Heart left ventricle (tissue), 16 donors: ENCODE measurements at regions not wholly inside any gene's neighbourhood (a gene's known extent, or its start where the extent isn't known, plus 50 kb on each side); places are given as distances from the start of the nearest gene placed in this dataset.

ENCODE experiments used
- ATAC-seq, 4 donors: fragments of 200-7000 bp; cut with Tn5 transposase; one replicate each; pipeline ENCODE4 v1.9.1; 2020 to 2022; ENCODE audit warnings: moderate library complexity in 4 of 4, mild to moderate bottlenecking in 3 of 4, moderate number of reproducible peaks in 1 of 4
- DNase-seq, 5 donors: peaks; one replicate each; pipeline ENCODE4 v3.0.0-alpha.2; 2020
- H3K27ac ChIP-seq, 12 donors: fragments of 200-600 bp; sonication (generic) in 4 of 12; one replicate each; pipeline versions ENCODE4 v1.5.0 to v1.8.0; 2016 to 2022; ENCODE audit warnings: mild to moderate bottlenecking in 2 of 12
- H3K27me3 ChIP-seq, 9 donors: fragments of 200-600 bp; sonication (generic) in 2 of 9; one replicate each; pipeline versions ENCODE4 v1.5.1 to v1.8.0; 2016 to 2022; ENCODE audit warnings: mild to moderate bottlenecking in 3 of 9
- H3K36me3 ChIP-seq, 9 donors: fragments of 200-600 bp; sonication (generic) in 2 of 9; one replicate each; pipeline versions ENCODE4 v1.5.0 to v1.8.0; 2018 to 2022; ENCODE audit warnings: mild to moderate bottlenecking in 2 of 9
- H3K4me1 ChIP-seq, 12 donors: fragments of 200-600 bp; sonication (generic) in 4 of 12; one replicate each; pipeline versions ENCODE4 v1.5.0 to v1.8.0; 2016 to 2022; ENCODE audit warnings: mild to moderate bottlenecking in 3 of 12
- H3K4me3 ChIP-seq, 12 donors: fragments of 200-600 bp; sonication (generic) in 4 of 12; one replicate each; pipeline versions ENCODE4 v1.5.0 to v1.8.0; 2017 to 2022; ENCODE audit warnings: mild to moderate bottlenecking in 9 of 12, moderate library complexity in 4 of 12
- H3K9me3 ChIP-seq, 12 donors: fragments of 200-600 bp; sonication (generic) in 4 of 12; one replicate each; pipeline versions ENCODE4 v1.5.0 to v1.8.0; 2016 to 2022; ENCODE audit warnings: mild to moderate bottlenecking in 1 of 12
- POLR2A ChIP-seq, 2 donors: fragments of 450-650 bp; IDR thresholded peaks; one replicate each; pipeline ENCODE4 v1.6.1; 2017; ENCODE audit warnings: antibody characterized with exemption in 2 of 2, mild to moderate bottlenecking in 2 of 2, moderate library complexity in 2 of 2
- WGBS, 4 donors: extraction: QIAGEN DNeasy Blood & Tissue Kit in 2 of 4; methylation state at CpG; one replicate each; pipeline versions ENCODE4 v1.1.5 to v1.1.7; 2013 to 2018; 5-methylcytosine and 5-hydroxymethylcytosine counted together
- intact Hi-C, 10 donors: fragments of 100-400 bp; cut with DNase I; formaldehyde crosslinking; loops; one replicate each; pipeline versions ENCODE4 v1.11.1 to v1.14.2; 2022
- TF ChIP-seq, protein P1 (sequence below), 12 donors: fragments of 200-600 bp; sonication (generic) in 4 of 12; IDR thresholded peaks; one replicate each; pipeline versions ENCODE4 v1.5.0 to v1.8.0; 2018 to 2022; ENCODE audit warnings: antibody characterized with exemption in 12 of 12, mild to moderate bottlenecking in 5 of 12
- donor health status: ischemic (EF 13 %, LVEDD 7.1; RV severe dilation, severe dysfunction).
- donor health status: healthy with polysubstance abuse.
- donor health status: DM: no; HTN: yes; CAD: no.
- donor health status: DM: no; HTN: no; CAD: no.
- donor health status: ischemic (EF 25% LVEDD 6.9; RV normal size, moderate dysfunction).
- donor health status: ischemic (EF 25% LVEDD 5.7; RV mildly dilated, moderate dysfunction).
- donor health status: healthy.
- donor health status: DM: yes; HTN: yes; CAD: no.
- donor health status: ischemic (EF 35%, LVEDD 5.7; RV mildly dilated, moderate dysfunction).
- donor health status: nonischemic (EF 11% LVEDD 7.7; RV severe dilation, severe dysfunction).
- donor health status: DM: yes; HTN: yes; CAD: no.
- donor health status: PGD.
- donor health status: ischemic (EF 29% LVEDD 5.4; RV normal size, mild dysfunction).
- donor health status: nonischemic (EF 23%, LVEDD 6.1; RV moderate dilation, normal function).

DNA sequence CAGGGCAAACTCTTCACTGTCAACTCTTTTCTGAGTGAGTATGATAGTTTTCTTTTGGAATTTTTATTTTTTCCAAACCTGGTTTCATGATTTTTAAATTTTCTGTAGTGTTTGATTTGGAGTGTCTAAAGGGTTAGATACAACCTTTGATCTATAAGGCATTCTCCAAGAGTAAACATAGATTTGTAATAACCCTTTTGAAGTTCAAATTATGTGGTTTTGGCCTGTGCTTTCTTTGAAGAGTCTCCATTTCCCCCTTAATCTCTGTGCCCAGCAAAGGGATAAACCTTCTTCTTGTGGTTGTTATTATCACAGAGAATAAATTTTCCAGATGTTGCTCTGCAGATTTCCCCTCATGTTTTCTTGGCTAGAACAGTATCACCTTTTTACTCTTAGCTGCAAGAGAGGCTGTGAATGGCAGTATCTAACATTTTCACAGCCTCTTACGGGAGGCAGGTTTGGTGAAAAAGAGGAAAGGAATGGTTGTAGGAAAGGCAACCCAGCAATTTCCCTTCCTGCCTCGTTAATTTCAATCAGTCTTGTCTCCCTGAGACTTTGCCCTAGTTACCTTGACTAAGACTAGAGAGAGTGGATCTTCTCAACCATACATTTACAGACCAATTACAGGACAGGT is 83.3 kb upstream of the AKIRIN2 start:
- no peak for TF ChIP-seq POLR2A (IDR thresholded peaks at IDR 0.05)
- TF ChIP-seq, protein P1, sequence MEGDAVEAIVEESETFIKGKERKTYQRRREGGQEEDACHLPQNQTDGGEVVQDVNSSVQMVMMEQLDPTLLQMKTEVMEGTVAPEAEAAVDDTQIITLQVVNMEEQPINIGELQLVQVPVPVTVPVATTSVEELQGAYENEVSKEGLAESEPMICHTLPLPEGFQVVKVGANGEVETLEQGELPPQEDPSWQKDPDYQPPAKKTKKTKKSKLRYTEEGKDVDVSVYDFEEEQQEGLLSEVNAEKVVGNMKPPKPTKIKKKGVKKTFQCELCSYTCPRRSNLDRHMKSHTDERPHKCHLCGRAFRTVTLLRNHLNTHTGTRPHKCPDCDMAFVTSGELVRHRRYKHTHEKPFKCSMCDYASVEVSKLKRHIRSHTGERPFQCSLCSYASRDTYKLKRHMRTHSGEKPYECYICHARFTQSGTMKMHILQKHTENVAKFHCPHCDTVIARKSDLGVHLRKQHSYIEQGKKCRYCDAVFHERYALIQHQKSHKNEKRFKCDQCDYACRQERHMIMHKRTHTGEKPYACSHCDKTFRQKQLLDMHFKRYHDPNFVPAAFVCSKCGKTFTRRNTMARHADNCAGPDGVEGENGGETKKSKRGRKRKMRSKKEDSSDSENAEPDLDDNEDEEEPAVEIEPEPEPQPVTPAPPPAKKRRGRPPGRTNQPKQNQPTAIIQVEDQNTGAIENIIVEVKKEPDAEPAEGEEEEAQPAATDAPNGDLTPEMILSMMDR (IDR thresholded peaks at IDR 0.05), result no peak
- H3K4me3 ChIP-seq, result no peak overlapping the region

DNA sequence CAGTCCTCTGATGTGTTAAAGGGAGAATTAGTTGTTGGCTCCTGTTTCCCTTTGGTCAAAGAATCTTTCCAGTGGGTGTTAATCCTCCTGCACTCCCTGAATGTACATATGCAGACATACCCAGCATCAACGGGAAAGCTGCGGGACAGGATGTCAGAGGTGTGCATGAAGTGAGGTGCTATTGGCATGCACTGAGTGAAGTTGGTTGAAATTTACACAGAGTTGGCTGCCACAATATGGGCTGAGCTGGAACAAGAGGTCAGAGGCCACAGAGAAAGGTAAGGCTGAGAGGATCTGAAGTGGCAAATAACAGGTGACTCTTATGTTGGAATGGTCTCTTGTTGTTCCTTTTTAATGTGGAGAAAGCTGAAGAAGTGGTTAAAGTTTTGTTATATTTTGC is 82.7 kb upstream of the AKIRIN2 start:
- Histone ChIP-seq H3K4me3 (no peak overlapping the region), H3K36me3 (no peaks in the 10 kb centered on the region), H3K27me3 (no peaks in the 10 kb centered on the region), H3K9me3 (no peaks in the 10 kb centered on the region), H3K4me1 (peaks cover 0 to 11% (median 0%) of the 10 kb centered on the region in 12 donors), H3K27ac (no peak overlapping the region)
- TF ChIP-seq POLR2A (IDR thresholded peaks at IDR 0.05), result no peak
- TF ChIP-seq, protein P1 (IDR thresholded peaks at IDR 0.05), result no peak
- intact Hi-C loops, result no loop called here
- ATAC-seq (no peak), DNase-seq (no peak)
- WGBS, 4 donors, result 67 to 84% (median 72%) methylated on average over 2 of the region's 2 CpGs

More for the DNA sequence above, 83.3 kb upstream of the AKIRIN2 start:
- ATAC-seq (no peak), DNase-seq (no peak)
- Histone ChIP-seq H3K27me3 (no peaks in the 10 kb centered on the region), H3K4me1 (peaks cover 0 to 16% (median 0%) of the 10 kb centered on the region in 12 donors), H3K27ac (no peak overlapping the region), H3K9me3 (no peaks in the 10 kb centered on the region), H3K36me3 (no peaks in the 10 kb centered on the region)
- WGBS, 4 donors, result 78 to 82% (median 80%) methylated on average over 2 of the region's 2 CpGs
- intact Hi-C loops, result no loop called here

DNA sequence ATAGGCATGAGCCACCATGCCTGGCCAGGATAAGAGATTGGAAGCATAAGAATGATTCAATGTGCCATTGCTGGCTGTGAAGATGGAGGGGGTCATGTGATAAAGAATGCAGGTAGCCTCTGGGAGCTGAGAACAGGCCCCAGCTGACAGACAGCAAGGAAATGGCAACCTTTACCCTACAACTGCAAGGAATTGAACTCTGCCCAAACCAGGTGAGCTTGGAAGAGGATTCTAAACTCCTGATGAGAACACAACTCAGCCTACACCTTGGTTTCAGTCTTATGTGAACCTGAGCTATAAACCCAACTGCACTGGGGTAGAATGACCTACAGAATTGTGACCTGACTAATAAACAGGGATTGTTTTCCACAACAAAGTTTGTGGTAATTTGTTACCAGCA is 82.0 kb upstream of the AKIRIN2 start:
- intact Hi-C loops, result no loop called here
- no peak for TF ChIP-seq POLR2A (IDR thresholded peaks at IDR 0.05)
- TF ChIP-seq, protein P1 (IDR thresholded peaks at IDR 0.05), result no peak
- no peak overlapping the region for H3K27ac ChIP-seq

DNA sequence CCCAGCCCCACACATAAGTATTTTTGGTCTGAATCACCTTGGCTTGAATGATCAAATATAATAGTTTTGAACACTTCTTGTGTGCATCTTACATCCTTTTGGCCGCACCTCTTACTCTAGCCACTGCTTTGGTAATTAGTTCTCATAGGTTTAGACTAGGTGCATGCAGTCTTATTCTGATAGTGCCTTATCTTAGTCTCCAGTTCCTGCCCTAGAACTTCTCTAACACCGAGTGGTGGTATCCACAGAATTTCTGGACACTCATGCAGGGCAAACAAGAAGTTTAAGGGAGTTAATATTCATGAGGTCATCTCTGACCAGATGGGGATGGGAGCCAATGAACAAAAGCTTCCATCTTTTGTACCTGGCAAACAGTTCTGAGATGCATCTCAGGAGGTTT is 77.5 kb upstream of the AKIRIN2 start:
- Histone ChIP-seq H3K4me3 (no peak overlapping the region), H3K27ac (no peak overlapping the region), H3K27me3 (no peaks in the 10 kb centered on the region), H3K36me3 (no peaks in the 10 kb centered on the region), H3K9me3 (no peaks in the 10 kb centered on the region), H3K4me1 (no peaks in the 10 kb centered on the region)
- intact Hi-C loops, result no loop called here
- TF ChIP-seq, protein P1 (IDR thresholded peaks at IDR 0.05), result no peak
- no peak for TF ChIP-seq POLR2A (IDR thresholded peaks at IDR 0.05)
- WGBS, 4 donors, result 73 to 81% (median 77%) methylated on average over 2 of the region's 2 CpGs
- no peak for DNase-seq
- no peak for ATAC-seq

More for the DNA sequence above, 82.0 kb upstream of the AKIRIN2 start:
- Histone ChIP-seq H3K27me3 (no peaks in the 10 kb centered on the region), H3K4me3 (no peak overlapping the region), H3K9me3 (no peaks in the 10 kb centered on the region), H3K36me3 (no peaks in the 10 kb centered on the region), H3K4me1 (peaks cover 0 to 5% (median 0%) of the 10 kb centered on the region in 12 donors)
- DNase-seq, result no peak
- no peak for ATAC-seq
